ENCODE measurements at regions not wholly inside any gene's neighbourhood (a gene's known extent, or its start where the extent isn't known, plus 50 kb on each side); places are given as distances from the start of the nearest gene placed in this dataset.

GRCh38 chr2:10985260-10985659 lies 73.5 kb downstream of the KCNF1 start:
- no peak for DNase-seq (ENCODE audit: low read depth in 3 of 3)

GRCh38 chr2:10985901-10986535 lies 74.3 kb downstream of the KCNF1 start:
- DNase-seq (ENCODE audit: low read depth in 3 of 3): no peak

GRCh38 chr2:10987439-10987838 lies 75.7 kb downstream of the KCNF1 start:
- no peak for DNase-seq (ENCODE audit: low read depth in 3 of 3)

GRCh38 chr2:10987861-10988260 lies 76.1 kb downstream of the KCNF1 start:
- no peak for DNase-seq (ENCODE audit: low read depth in 3 of 3)

GRCh38 chr2:10989151-10989550 lies 77.4 kb downstream of the KCNF1 start:
- no peak for DNase-seq (ENCODE audit: low read depth in 3 of 3)

- DNase-seq (ENCODE audit: low read depth in 3 of 3): no peak
Observed at GRCh38 chr2:10989782-10990181, 78.0 kb downstream of the KCNF1 start.

GRCh38 chr2:10990561-10991111 lies 78.9 kb downstream of the KCNF1 start:
- no peak for DNase-seq (ENCODE audit: low read depth in 3 of 3)

- no peak for DNase-seq (ENCODE audit: low read depth in 3 of 3)
Observed at GRCh38 chr2:10992023-10992791, 80.5 kb downstream of the KCNF1 start.

GRCh38 chr2:10993001-10993481 lies 81.3 kb downstream of the KCNF1 start:
- no peak for DNase-seq (ENCODE audit: low read depth in 3 of 3)

GRCh38 chr2:10995366-10995970 lies 83.7 kb downstream of the KCNF1 start:
- no peak for DNase-seq (ENCODE audit: low read depth in 3 of 3)

GRCh38 chr2:11004199-11004598 lies 92.5 kb downstream of the KCNF1 start:
- no peak for DNase-seq (ENCODE audit: low read depth in 3 of 3)

- no peak for DNase-seq (ENCODE audit: low read depth in 3 of 3)
Observed at GRCh38 chr2:11005032-11005431, 93.3 kb downstream of the KCNF1 start.

GRCh38 chr2:11006191-11006590 lies 94.5 kb downstream of the KCNF1 start:
- DNase-seq (ENCODE audit: low read depth in 3 of 3): no peak

- DNase-seq (ENCODE audit: low read depth in 3 of 3): no peak
Observed at GRCh38 chr2:11007331-11008264, 95.9 kb downstream of the KCNF1 start.

- no peak for DNase-seq (ENCODE audit: low read depth in 3 of 3)
Observed at GRCh38 chr2:11008773-11009172, 97.0 kb downstream of the KCNF1 start.

- DNase-seq (ENCODE audit: low read depth in 3 of 3): no peak
Observed at GRCh38 chr2:11009176-11009575, 97.4 kb downstream of the KCNF1 start.

GRCh38 chr2:11009891-11010290 lies 98.2 kb downstream of the KCNF1 start:
- no peak for DNase-seq (ENCODE audit: low read depth in 3 of 3)

- no peak for DNase-seq (ENCODE audit: low read depth in 3 of 3)
Observed at GRCh38 chr2:11011359-11011758, 99.6 kb downstream of the KCNF1 start.

GRCh38 chr2:11012131-11012693 lies 100.5 kb downstream of the KCNF1 start:
- no peak for DNase-seq (ENCODE audit: low read depth in 3 of 3)

GRCh38 chr2:11013196-11013595 lies 101.5 kb downstream of the KCNF1 start:
- no peak for DNase-seq (ENCODE audit: low read depth in 3 of 3)

GRCh38 chr2:11014026-11014425 lies 102.3 kb downstream of the KCNF1 start:
- no peak for DNase-seq (ENCODE audit: low read depth in 3 of 3)
